HG03060 (cell line): ENCODE measurements at regions not wholly inside any gene's neighbourhood (a gene's known extent, or its start where the extent isn't known, plus 50 kb on each side); places are given as distances from the start of the nearest gene placed in this dataset.

ENCODE experiments used
- ATAC-seq: cut with Tn5 transposase; IDR thresholded peaks from one replicate; pipeline ENCODE4 v1.9.1; 2021; ENCODE audit warnings: low read depth, moderate number of reproducible peaks; ENCODE audit not compliant: unreplicated experiment

DNA sequence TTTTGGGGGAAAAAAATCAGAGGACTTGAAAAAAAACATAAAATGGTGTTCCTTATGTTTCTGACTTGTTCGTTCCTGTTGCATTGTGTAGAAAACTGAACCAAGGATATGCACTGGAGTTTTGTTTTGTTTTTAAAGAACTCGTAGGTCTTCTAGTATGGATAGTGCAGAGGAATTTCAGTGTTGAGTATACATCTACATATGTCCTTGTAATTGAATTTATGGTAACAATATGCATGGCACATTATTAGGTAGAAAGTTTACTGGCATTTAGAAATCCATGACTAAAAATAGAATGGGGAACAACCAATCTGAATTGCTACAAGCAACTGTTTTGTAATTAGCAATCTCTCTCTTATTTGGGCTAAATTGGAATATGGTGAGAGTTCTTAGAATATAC lies 188.3 kb upstream of the ZRANB2 start:
- ATAC-seq = no peak

DNA sequence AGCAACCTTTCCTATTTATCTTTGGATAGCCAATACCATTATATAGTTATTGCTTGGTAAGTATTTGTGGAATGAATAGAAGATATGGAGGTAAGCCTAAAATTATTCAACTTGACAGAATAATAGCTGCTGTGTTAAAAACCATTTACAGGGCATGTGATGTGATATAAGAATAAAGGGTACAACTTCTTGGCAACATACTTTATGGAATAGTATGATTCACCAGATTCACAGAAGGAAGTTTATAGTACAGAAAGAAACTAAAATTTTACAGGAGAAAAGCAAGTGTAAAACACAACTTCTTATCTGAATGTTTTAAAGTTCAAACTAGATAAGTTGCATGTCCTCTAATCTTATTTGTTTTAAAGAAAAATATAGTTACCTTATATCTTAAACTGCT lies 186.4 kb upstream of the ZRANB2 start:
- no peak for ATAC-seq

DNA sequence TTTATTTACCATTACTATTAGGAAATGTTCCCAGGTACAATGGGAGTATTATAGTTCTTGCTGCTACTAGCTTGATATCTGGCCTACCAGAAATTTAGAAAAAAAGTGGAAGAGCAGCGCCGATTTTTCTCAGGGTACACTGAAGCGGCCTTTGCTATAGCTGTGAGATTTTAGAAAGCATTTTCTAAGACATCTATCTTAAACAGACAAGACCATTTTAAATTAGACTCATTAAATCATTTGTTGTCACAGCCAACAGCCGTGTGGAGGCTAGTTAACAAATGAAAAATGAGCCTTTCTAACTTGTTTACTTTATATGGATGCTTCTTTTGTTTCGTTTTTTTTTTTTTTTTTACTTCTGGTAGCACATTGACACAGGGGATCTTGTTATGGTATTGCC lies 183.2 kb upstream of the ZRANB2 start:
- no peak for ATAC-seq

DNA sequence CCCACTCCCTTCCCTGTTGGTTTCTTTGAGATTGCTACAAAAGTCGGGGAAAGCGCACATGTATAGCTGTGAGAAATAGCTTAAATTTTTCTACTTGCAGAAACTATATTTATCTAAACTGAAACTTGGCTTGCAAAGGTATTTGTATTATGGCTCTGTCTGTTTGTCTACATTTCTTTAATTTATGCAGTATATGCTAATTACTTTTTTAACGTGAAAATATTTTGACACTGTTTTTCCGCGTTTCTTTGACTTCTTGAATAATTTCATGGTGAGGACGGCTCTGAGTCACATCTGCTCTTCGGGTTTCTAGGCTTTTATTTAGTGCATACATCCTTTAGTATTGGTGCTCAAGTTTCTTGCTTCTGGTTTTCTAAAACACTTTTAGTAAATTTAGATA lies 182.1 kb upstream of the ZRANB2 start:
- ATAC-seq = no peak

DNA sequence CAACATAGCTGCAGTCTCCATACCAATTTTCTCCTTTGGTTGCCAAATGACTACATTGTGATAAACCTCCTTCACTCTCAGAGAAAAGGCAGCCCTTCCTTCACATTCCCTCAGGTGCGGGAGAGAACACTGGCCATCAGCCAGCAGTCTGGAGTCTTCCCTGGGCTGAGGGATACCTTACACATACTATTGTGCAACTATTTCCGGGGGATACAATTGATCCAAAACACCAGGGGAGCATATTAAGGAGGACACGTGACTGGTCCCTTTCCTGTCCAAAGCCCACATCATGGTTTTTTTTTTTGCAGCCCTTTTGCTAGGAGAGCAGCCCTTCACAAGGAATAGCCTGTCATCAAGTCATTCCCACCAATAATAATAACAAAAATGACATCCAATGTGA lies 172.1 kb upstream of the ZRANB2 start:
- no peak for ATAC-seq

DNA sequence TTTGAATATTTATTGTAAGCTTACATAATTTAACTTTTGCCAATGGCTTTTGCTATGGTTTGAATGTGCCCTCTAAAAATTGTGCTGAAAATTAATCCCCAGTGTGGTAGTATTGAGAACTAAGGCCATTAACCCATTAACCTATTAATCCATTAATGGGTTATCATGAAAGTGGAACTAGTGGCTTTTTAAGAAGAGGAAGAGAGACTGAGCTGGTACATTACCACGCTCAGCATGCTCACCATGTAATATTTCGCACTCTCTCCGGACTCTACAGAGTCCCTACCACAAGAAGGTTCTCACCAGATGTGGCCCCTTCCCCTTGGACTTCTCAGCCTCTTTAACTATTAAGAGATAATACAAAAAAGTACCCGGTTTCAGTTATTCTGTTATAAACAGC lies 164.4 kb upstream of the ZRANB2 start:
- no peak for ATAC-seq

DNA sequence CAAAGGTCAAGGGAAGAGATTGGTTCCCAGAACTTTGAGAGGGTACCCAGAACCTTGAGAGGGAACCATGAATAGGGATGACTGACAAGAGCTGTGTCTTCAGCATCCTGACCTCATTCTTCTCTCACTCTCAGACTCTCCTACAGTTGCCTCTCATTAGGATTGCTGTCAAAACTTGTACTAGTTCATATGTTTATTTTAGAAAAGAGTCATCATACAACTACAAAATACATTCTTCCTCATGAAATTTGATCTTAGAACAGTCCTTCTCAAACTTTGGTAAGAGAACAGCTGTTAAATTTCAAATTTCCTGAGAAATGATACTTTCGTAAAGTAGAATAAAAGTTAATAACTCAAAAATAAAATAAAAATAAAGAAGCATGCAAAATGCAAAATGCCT lies 161.4 kb upstream of the ZRANB2 start:
- no peak for ATAC-seq

DNA sequence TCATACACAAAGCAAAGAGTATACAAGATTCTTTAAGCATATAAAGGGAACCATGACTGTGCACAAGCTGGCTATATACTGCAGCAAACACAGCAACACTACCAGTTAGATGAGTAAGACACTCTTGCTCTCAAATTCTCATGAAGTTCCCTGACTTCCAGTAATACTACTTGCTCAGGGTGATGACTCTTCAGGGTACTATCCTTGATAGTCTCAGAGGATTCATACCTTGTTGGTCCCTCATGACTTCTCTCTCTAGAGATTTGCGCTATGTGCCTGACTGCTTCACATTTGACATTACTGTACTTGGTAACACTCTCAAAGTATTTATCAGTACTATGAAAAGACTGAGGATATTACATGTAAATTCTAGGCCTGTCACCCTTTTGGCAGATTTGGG lies 159.8 kb upstream of the ZRANB2 start:
- ATAC-seq = no peak

DNA sequence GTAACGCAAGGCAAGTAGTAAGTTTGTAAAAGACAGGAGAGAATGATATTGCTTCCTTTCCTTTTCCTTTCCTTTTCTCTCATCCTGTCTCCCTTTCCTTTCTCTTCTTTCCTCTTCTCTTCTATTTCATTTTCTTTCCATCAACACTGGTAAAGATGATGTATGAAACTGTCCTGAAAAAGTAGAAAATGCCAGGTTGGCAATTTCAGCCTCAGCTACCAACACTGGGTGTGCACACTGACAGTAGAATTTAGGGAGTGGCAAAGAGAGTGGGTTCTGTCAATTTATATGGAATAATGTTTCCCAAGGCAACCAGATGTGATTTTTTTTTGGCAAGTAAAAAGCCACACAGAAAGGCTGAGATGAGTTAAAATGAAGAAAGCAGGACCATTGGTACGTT lies 155.7 kb upstream of the ZRANB2 start:
- no peak for ATAC-seq

DNA sequence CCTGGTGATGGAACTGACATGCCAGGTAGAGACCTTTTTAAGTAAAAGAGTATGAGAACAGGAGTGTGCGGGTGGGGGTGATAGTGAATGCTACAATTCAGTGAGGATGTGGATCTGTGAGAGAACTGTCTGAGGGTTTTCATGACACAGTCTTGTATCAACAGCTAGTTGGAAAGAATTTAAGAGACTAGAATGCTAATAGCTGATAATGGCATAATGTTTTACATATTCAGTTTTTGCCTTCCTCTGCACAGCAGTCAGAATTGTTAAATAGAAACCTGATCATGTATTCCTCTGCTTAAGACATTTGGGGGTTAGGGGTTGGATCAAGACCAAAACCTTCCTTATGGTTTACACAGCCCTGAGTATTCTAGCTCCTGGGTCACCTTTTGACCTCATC lies 152.8 kb upstream of the ZRANB2 start:
- ATAC-seq = no peak

DNA sequence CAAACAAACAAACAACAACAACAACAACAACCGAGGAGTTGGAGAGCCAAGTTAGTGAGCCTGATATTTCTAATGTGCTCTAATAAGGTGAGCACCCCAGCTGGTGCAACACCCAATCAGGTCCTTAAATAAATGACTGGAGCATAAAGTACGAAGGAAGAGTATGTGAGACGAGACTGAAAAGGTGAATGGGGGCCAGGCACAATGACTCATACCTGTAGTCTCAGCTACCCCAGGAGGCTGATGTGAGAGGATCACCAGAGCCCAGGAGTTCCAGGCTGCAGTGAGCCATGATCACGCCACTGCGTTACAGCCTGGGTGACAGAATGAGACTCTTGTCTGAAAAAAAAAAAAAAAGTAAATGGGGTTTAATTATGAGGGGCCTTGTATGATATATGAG lies 152.0 kb upstream of the ZRANB2 start:
- no peak for ATAC-seq

DNA sequence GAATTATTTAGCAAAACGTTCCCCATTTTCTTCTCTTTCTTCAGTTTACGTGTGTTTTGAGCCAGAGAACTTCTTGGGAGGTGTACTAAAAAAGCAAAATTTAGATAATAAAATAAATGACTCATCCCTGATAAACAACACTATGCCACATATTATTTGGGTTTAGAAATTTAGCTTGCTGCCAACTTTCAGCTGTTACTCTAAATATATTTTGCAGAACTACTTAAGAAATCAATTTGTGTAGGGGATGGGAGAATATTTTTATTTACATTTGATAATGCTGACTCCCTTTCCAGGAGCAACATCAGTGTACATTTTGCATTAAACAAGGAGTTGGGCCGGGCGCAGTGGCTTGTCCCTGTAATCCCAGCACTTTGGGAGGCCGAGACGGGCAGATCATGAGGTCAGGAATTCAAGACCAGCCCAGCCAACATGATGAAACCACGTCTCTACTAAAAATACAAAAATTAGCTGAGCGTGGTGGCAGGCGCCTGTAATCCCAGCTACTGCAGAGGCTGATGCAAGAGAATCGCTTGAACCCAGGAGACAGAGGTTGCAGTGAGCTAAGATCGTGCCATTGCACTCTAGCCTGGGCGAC lies 151.4 kb upstream of the ZRANB2 start:
- no peak for ATAC-seq

DNA sequence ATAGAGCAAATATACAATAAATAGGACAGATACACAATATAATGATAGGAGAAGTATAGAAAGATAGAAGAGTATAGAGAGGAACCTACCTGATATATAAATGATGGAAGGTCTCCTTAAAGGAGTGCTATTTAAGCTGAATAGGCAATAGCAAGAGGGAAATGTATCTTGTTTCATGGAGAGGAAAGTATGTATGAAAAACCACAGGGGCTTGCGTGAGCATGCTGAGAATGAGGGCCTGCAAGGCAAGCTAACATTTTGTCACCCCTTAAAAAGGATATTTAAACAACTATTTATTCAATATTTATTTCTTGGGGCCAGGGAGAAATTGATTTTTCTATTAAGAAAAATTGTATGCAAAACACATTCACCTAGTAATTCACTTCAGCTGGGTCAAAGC lies 150.9 kb upstream of the ZRANB2 start:
- ATAC-seq = no peak

DNA sequence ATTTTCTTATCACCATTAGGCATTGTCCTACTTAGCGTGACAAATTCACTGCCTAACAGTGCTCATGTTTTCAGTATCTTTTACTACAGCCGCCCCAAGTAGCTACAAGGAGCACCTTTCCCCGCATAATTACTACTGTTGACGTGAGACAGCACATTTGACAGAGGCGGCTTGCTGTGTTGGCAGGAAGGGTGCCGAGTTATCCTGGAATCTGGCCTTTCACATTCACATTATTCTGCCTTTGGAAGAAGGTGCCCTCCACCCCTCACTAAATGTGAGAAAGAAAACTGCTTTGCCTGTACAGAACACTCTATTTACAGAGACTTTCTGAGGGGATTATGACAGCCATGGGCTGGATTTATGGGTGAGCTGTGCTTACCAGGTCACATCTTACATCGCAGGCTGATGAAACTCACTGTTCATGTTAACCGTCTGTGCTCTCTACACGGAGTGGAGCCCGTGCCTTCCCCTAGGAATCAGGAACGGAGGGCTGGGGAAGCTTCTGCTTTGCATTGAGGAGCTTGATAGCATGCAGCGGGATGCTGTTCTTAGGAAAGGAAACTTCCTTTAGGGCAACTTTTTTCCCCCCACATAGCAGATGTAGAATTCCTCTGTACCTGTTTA lies 148.0 kb upstream of the ZRANB2 start:
- no peak for ATAC-seq

DNA sequence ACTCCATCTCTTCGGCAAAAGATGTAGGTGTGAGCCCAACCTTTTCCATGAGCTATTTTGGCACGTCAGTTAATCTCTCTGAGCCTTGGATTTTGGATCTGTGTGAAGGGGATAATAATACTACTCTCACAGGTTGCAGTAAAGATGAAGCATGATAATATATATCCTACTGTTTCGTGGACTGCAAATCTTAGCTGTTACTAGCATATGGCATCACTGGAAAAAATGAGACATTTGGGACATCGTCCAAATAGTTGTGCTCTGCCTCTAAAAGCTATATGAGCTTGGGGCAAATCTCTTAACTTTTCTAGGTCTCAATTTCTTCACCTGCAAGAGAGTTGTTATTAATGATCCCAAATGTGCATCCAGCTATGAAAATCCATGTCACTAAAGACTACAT lies 147.4 kb upstream of the ZRANB2 start:
- no peak for ATAC-seq

DNA sequence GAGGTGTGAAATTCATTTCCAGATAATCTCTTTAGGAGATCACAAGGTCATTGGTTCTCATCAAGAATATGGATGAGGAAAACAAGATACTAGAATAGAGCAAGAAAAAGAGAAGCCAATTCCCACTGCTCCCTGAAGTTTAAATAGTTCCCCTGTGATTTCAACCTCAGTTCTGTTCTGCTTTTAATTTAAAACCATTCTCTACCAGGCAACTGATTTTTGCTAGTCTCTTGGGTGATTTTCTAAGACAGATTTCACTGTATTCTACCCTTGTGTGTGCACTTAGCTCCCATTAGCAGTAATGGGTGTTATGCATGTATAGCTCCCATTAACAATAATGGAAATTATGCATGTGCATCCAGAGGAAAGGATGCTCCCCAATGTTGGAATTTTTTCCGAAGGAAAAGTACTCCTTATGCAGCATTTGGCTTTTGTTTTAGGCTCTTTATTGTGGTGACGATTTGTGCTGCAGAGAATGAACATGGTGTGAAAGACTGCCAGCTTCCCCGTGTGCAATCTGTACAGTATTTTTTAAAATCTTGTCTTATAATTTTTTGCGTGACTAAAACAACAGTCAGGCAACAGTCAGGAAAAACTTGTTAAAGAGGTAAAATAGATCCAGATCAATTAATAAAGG lies 144.0 kb upstream of the ZRANB2 start:
- ATAC-seq = no peak

DNA sequence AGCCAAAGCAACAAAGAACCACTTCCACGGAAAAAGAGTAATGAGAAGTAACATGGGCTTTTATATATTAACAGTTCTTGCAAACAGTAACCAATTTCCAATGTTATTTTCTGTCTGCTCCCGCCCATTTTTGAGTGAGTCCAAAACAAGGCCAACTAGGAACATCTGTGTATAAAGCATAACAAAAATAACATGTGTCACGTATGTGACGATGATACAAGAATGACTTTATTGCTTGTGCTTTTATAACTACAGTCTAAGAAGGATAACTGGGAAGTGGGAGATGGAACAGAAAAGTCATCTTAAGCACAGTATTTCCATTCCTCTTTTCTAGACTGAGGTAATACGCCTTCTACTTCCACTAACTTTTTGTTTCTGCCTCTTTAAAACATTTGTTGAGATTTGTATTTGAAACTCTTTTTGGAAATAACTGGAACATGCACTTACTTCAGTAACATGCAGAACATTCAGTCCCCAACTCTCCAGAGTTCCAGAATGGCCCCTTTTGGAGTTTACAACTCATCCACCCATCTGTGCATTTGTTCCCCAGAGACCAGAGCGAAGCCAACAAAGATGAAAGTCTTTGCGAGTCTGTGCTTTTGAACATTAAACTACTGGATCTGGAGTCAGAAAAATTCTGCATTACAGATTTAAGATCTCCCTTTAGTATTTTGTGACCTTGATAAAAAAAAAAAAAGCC lies 143.0 kb upstream of the ZRANB2 start:
- ATAC-seq = no peak

DNA sequence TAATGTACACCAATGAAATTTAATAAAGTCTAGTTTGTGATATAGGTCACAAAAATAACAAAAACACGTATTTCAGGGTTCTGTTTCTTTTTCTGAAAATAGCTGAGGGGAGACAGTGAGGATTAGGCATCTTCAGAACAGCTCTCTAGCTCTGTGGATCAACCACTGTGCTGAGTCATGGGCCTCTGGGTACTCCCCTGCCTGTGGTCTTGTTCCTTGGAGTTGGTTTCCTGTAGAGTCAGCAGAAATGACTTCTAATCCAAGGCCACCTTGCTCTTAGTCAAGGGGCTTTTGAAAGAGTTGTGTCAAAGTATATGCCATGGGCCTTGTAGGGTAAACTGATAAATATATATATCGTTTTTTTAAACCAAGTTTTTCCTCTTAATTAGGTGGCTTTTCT lies 141.8 kb upstream of the ZRANB2 start:
- no peak for ATAC-seq

DNA sequence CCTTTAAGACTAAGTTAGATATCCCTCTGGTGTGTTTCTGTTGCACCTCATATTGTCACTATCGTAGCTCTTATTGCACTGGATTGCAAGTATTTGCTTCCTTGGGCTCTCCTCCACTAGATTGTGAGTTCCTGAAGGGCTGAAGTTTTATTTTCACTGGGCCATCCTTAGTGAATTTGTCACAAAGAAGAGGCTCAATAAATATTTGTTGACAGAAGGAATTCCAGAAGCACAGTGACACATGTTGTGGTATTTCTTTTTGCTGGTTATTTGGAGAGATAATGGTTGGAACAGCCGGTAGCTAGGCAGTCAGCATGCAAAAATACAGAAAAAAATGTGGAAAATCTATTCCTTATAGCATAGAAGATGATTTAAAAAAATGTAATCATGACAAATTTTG lies 129.9 kb upstream of the ZRANB2 start:
- ATAC-seq = no peak

DNA sequence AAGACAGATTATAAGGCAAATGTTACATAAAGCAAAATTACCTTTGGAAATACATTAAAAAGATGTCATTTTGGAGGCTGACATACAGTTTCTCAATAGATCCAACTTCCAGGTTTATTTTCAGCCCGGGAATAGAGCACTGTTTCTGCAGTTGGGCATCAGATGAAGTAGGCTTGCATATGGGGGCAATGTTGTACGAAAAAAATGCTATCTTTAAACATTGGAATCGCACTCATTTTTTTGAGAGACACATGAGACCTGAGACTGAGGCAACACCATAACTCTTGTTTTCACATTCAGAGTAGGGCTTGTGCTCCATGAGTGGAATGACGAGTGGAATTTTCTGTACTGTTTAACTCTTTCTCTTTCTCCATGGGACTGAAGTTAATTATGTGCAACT lies 122.4 kb upstream of the ZRANB2 start:
- ATAC-seq = no peak

DNA sequence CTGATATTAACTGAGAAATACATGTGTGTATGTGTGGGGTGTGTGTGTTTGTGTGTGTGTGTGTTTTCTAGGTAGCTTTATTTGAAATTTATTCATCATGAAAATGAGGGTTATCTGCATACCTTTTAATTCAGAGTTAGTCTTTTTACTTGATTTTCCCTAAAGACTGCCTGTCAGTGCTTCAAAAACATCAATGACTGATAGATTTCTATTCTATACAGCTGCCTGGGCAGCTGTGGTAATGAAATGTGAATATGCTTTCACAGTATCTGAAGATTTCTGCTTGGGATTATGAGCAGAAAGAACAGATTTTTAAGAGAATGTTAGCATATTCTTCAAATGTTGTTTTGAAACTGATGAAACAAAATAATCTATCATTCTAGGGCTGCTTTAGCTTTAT lies 119.7 kb upstream of the ZRANB2 start:
- no peak for ATAC-seq

DNA sequence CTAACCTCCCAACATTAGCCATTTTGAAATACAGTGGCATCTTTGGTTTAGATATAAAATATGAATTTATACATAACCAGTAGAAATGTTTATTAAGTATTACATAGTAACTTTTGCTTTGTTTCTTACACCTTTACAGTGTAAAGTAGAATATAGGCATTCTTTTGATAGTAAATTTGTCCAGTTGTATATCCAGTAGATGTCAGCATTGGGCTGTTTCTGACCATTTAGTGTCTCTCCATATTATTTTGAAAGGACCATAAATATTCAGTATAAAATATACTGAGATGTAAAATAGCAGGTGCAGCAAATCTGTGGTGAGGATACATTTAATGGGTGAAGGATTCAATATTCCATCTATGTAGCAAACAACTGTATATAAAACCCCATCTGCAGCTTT lies 115.8 kb upstream of the ZRANB2 start:
- ATAC-seq = no peak
